AG09309 (cell line): ENCODE measurements at regions not wholly inside any gene's neighbourhood (a gene's known extent, or its start where the extent isn't known, plus 50 kb on each side); places are given as distances from the start of the nearest gene placed in this dataset.

Experiments used
- DNase-seq: peaks from one replicate; pipeline ENCODE4 v3.0.0-alpha.2; 2010; ENCODE audit warnings: low read depth
- H3K4me3 ChIP-seq: 2 replicates; pipeline ENCODE4 v1.5.1; 2011; ENCODE audit warnings: mild to moderate bottlenecking, low read depth, low read length, moderate library complexity; ENCODE audit not compliant: control insufficient read depth
- TF ChIP-seq, protein P1 (sequence below): IDR thresholded peaks from 2 replicates; pipeline ENCODE4 v1.5.1; 2011; ENCODE audit warnings: mild to moderate bottlenecking, low read depth, low read length, inconsistent platforms; ENCODE audit not compliant: insufficient read depth, control insufficient read depth; ENCODE audit errors: missing control alignments

DNA sequence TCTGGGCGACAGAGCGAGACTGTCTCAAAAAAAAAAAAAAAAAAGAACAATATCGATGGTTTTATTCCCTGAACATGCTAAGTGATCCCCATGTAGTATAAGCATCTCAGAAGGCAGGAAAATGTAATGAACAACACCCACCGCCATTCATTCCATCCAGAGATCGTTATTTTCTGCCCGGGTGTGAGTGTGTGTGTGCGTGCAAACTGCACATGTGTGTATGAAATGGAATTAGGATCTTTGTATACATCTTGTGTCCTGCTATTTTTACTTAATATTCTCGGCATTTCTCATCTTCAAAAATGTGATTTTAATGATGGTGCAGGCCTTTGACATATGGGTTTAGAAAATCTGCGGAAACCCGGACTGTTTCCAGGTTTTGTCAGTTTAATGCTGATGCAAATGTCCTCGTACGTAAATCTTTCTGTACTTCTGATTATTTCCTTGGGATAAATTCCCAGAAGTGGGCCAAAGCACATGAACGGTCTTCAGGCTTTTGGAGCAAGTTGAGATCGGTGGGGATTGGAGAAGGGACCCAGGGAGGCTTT, 254.8 kb downstream of the SEC14L1 start:
- no peak overlapping the region for H3K4me3 ChIP-seq
- TF ChIP-seq, protein P1, sequence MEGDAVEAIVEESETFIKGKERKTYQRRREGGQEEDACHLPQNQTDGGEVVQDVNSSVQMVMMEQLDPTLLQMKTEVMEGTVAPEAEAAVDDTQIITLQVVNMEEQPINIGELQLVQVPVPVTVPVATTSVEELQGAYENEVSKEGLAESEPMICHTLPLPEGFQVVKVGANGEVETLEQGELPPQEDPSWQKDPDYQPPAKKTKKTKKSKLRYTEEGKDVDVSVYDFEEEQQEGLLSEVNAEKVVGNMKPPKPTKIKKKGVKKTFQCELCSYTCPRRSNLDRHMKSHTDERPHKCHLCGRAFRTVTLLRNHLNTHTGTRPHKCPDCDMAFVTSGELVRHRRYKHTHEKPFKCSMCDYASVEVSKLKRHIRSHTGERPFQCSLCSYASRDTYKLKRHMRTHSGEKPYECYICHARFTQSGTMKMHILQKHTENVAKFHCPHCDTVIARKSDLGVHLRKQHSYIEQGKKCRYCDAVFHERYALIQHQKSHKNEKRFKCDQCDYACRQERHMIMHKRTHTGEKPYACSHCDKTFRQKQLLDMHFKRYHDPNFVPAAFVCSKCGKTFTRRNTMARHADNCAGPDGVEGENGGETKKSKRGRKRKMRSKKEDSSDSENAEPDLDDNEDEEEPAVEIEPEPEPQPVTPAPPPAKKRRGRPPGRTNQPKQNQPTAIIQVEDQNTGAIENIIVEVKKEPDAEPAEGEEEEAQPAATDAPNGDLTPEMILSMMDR, result no peak
- DNase-seq, result no peak

- TF ChIP-seq, protein P1, result no peak
- DNase-seq, result no peak
- H3K4me3 ChIP-seq, result no peak overlapping the region
These were observed 255.8 kb downstream of the SEC14L1 start for GRCh38 chr17:77396610-77397009.

DNA sequence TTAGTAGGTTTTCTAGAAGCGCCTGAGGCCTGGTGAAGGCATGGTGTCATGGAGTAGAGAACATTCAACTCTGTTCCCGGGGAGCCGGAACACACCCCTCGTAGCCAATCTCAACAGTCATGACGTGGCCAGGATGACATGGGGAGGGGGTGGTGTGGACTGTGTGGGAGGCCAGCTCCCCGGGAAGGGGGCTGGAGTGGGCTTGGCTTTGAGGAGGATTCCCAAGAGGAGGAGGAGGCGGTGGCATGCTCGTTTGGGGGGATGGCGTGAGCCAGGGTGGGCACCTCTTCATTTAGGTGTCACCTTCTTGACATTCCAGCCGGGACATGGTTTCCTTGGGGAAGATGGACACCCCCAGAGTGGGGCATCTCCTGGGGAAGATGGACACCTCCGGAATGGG, 257.5 kb downstream of the SEC14L1 start:
- TF ChIP-seq, protein P1, result no peak
- DNase-seq, result no peak

DNA sequence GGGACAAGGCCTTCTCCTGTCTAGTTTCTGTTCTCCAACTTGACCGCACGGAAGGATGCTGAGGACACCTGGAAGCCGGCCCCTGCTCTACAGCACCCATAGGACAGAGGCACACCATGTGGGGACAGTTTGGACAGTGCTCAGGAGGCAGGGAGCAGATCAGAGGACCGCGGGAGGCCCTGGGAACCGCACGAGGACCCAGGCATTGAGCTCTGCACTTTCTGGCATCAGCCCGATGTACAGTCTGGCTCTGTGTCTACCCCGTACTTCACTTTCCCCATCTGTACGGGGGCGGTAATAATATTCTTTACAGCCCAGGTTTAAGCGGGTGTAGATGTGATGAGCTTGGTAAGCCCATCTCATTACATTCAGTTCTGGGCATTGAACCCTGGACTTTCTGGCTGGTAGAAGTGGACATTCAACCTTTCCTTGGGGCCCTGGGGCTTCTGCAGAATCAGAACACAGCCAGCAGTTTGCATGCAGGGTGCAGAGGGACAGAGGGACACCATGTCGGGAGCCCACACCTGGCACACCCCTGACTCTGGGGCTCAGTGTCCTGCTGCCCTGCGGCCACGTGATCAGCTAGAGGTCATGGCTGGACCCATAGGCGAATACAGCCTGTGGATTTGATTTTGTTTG, 258.7 kb downstream of the SEC14L1 start:
- DNase-seq, result no peak
- TF ChIP-seq, protein P1, result no peak
- no peak overlapping the region for H3K4me3 ChIP-seq

More for the DNA sequence above, 257.5 kb downstream of the SEC14L1 start:
- no peak overlapping the region for H3K4me3 ChIP-seq

GRCh38 chr17:77400445-77400870, 259.7 kb downstream of the SEC14L1 start:
- DNase-seq, result no peak

DNA sequence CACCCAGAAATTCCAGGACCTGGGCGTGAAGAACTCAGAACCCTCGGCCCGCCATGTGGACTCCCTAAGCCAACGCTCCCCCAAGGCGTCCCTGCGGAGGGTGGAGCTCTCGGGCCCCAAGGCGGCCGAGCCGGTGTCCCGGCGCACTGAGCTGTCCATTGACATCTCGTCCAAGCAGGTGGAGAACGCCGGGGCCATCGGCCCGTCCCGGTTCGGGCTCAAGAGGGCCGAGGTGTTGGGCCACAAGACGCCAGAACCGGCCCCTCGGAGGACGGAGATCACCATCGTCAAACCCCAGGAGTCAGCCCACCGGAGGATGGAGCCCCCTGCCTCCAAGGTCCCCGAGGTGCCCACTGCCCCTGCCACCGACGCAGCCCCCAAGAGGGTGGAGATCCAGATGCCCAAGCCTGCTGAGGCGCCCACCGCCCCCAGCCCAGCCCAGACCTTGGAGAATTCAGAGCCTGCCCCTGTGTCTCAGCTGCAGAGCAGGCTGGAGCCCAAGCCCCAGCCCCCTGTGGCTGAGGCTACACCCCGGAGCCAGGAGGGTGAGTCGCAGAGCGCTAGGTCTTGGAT, 261.5 kb downstream of the SEC14L1 start:
- no peak overlapping the region for H3K4me3 ChIP-seq
- no peak for DNase-seq
- TF ChIP-seq, protein P1, result no peak

More at GRCh38 chr17:77400445-77400870, 259.7 kb downstream of the SEC14L1 start:
- no peak overlapping the region for H3K4me3 ChIP-seq
- TF ChIP-seq, protein P1, result no peak

DNA sequence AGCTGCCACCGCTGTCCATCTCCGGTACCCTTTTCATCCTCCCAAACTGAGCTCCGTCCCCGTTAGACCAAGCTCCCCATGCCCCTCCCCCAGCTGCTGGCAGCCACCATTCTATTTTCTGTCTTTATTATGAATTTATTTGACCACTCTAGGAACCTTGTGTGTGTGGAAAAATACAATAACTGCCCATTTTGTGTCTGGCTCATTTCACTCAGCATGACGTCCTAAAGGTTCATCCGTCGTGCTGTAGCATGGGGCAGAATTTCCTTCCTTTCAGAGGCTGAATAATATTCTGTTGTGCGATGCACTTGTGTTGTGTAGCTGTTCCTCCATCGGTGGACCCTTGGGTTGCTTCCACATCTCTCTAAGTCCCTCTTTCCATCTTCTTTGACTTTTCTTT, 263.1 kb downstream of the SEC14L1 start:
- TF ChIP-seq, protein P1, result no peak
- DNase-seq, result no peak
- no peak overlapping the region for H3K4me3 ChIP-seq
